Thoracic aorta (tissue), 2 donors: ENCODE measurements at regions not wholly inside any gene's neighbourhood (a gene's known extent, or its start where the extent isn't known, plus 50 kb on each side); places are given as distances from the start of the nearest gene placed in this dataset.

Experiments
- ATAC-seq: fragments of 150-250 bp; one replicate; pipeline ENCODE4 v1.8.0; 2017; ENCODE audit warnings: low read depth; ENCODE audit not compliant: insufficient number of reproducible peaks, low FRiP score
- DNase-seq: peaks from one replicate; pipeline ENCODE4 v3.0.0-alpha.2; 2020; ENCODE audit warnings: low spot score
- H3K27ac ChIP-seq, 2 donors: fragments of 200-600 bp; sonication (generic); 1 replicate in 1 of 2; 2 replicates in 1 of 2; pipeline ENCODE4 v1.5.1; 2016; ENCODE audit warnings: mild to moderate bottlenecking in 2 of 2, moderate library complexity in 2 of 2
- H3K27me3 ChIP-seq: fragments of 200-600 bp; sonication (generic); replicated peaks from 2 replicates; pipeline ENCODE4 v1.6.0; 2016; ENCODE audit warnings: mild to moderate bottlenecking; ENCODE audit not compliant: insufficient read depth
- H3K36me3 ChIP-seq: fragments of 200-600 bp; sonication (generic); one replicate; pipeline ENCODE4 v1.5.1; 2016
- H3K4me1 ChIP-seq, 2 donors: fragments of 200-600 bp; sonication (generic); 1 replicate in 1 of 2; 2 replicates in 1 of 2; pipeline versions ENCODE4 v1.5.1 to v1.6.0; 2016; ENCODE audit warnings: low read depth in 2 of 2, mild to moderate bottlenecking in 1 of 2; ENCODE audit not compliant: control insufficient read depth in 1 of 2
- H3K4me3 ChIP-seq: fragments of 200-600 bp; sonication (generic); 2 replicates; pipeline ENCODE4 v1.5.1; 2016; ENCODE audit warnings: mild to moderate bottlenecking
- H3K9me3 ChIP-seq: fragments of 200-600 bp; sonication (generic); 2 replicates; pipeline ENCODE4 v1.5.1; 2016
- CTCF ChIP-seq: fragments of 200-600 bp; sonication (generic); IDR thresholded peaks from one replicate; pipeline ENCODE4 v1.5.1; 2019; ENCODE audit warnings: antibody characterized with exemption

DNA sequence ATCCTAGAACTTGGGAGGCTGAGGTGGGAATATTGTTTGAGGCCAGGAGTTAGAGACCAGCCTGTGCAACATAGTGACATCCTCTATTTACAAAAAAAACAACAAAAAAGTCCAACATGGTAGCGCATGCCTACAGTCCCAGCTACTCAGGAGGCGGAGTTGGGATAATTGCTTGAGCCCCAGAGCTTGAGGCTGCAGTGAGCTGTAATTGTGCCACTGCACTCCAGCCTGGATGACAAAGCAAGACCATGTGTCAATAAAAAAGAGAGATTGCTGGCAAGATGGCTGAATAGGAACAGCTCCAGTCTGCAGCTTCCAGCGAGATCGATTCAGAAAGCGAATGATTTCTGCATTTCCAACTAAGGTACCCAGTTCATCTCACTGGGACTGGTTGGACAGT, 54.8 kb upstream of the FBXL17 start:
- no peaks in the 10 kb centered on the region for H3K27me3 ChIP-seq
- ATAC-seq: no peak
- H3K4me1 ChIP-seq: no peaks in the 10 kb centered on the region
- no peak overlapping the region for H3K4me3 ChIP-seq
- no peaks in the 10 kb centered on the region for H3K36me3 ChIP-seq
- DNase-seq: no peak
- TF ChIP-seq CTCF: no peak
- no peak overlapping the region for H3K27ac ChIP-seq
- no peaks in the 10 kb centered on the region for H3K9me3 ChIP-seq

DNA sequence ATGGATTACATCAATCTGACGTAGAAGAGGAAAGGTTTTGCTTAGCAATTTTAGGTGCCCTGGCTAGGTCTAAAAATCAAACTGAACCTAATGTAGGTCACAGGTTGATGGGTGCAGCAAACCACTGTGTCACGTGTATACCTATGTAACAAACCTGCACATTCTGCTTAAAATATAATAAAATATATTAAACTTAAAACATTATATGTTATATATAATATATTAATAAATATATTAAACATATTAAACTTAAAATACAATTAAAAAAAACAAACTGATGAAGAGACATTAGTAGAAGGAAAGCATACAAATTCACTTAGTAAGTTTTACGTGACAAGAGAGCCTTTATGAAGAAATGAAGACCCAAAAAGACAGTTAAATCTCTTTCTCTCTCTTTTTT, 51.7 kb upstream of the FBXL17 start:
- no peaks in the 10 kb centered on the region for H3K36me3 ChIP-seq
- H3K27ac ChIP-seq: no peak overlapping the region
- TF ChIP-seq CTCF: no peak
- H3K4me3 ChIP-seq: no peak overlapping the region
- no peak for DNase-seq
- no peaks in the 10 kb centered on the region for H3K9me3 ChIP-seq
- H3K27me3 ChIP-seq: no peaks in the 10 kb centered on the region
- ATAC-seq: no peak
- no peaks in the 10 kb centered on the region for H3K4me1 ChIP-seq

DNA sequence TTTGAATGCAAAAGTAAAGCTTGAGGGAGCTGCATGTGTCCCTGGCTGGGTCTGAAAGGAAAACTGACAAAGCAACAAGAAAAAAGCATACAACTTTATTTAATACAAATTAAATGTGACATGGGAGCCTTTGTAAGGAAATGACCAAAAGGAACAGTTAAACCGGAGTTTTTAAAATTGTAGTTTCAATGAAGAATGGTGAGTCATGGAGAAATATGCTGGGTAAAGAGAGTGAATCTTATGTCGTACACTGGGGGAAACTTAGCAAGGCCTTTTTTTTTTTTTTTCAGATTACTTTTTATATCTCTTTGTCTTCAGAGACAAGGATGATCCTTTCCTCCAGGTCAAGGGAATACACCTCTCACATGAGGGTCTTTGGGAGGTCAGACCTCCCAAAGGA, 50.1 kb upstream of the FBXL17 start:
- Histone ChIP-seq H3K9me3 (no peaks in the 10 kb centered on the region), H3K4me1 (no peaks in the 10 kb centered on the region), H3K27ac (no peak overlapping the region), H3K36me3 (no peaks in the 10 kb centered on the region), H3K4me3 (no peak overlapping the region), H3K27me3 (no peaks in the 10 kb centered on the region)
- no peak for ATAC-seq
- no peak for DNase-seq
- TF ChIP-seq CTCF: no peak
